GM18517 (cell line): ENCODE measurements at regions not wholly inside any gene's neighbourhood (a gene's known extent, or its start where the extent isn't known, plus 50 kb on each side); places are given as distances from the start of the nearest gene placed in this dataset.
"Not testable (repeated sequence)": the region's sequence is repeated elsewhere in the genome, so short reads cannot be mapped to it uniquely, and the experiment has no call there.

Experiments
- ATAC-seq: cut with Tn5 transposase; IDR thresholded peaks from one replicate; pipeline ENCODE4 v1.9.1; 2021; ENCODE audit warnings: mild to moderate bottlenecking, moderate library complexity; ENCODE audit not compliant: unreplicated experiment

DNA sequence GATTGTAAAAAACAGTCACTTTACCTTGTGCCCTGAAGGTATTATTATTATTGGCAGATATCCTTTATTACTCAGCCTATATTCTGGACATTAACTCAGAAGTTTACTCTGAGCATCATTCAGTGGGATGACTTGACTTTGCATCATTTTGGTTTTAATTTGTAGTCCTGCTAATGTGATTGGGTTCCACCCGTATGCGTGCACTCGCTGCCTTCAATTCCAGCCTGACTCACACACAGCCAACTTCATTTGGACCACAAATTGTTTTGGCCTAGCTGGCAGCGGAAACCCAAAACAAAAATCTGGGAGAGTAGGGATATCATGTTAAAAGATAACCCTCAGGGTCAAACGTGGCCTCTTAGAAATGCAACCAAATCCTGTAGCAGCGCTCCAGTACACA lies 704.4 kb upstream of the SLC35B3 start:
- ATAC-seq, result no peak

DNA sequence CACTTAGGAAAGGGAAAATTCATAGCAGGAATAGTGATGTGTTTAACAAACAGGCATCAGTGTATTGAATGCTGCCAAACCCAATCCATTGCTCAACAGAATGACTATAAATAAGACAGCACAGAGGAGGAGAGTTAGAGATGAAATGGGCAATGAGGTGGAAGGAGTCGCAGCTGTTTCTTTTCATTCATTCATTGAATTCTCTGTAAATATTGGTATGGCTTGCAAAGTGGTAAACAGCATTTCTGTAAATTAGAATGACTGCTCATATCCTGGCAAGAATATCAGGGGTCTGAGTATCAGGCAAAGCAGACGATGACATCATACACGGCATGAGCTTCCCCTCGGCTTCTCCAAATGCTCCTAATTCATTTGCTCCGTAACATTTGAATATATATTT lies 703.6 kb upstream of the SLC35B3 start:
- ATAC-seq, result no peak

DNA sequence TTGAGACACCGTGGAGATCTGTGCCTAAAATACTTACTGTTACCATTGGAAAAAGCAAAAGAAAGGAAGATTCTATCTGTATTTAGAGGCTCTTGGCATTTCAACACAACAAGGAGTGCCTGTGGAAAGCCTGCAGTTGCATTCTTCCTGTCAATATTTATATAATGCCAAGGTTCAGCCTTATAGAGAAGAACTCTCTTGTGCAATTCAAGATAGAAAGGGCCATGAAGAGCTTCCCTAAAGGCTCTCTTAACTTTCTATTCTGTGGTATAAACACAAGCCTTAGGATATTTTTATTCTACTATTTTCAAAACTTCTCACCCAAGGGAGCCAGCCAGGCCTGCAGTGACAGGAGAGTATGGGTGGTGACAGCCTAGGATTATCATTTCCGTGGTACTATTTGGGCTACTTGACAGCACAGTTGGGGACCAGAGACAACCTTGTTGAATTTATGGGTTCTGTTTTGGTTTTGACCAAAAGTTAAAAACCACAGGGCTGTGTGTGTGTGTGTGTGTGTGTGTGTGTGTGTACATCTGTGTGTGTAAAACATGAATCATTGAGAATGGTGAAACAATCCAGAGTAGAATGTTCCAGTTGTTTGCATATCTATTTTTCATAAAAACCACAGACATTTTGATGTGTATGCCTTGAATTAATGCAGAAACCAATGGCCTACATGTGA lies 700.9 kb upstream of the SLC35B3 start:
- ATAC-seq, result no peak

DNA sequence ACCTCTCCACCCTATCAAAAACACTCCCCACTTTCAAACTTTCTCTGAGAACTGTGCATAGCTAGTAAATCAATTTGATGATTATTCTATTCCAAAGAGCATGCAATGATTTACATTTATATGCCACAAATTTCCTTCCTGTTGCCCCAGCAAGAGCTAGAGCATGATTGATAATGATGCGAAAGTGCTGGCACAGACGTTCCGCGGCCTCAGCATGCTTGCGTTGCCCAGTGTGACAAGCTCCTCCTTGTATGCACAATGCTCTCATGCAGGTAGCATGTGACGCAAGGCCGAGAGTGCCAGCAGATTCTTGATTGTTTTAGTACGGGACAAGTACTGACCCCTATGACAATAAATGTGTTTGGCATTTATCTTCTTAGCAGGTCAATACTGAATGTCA lies 696.3 kb upstream of the SLC35B3 start:
- no peak for ATAC-seq

DNA sequence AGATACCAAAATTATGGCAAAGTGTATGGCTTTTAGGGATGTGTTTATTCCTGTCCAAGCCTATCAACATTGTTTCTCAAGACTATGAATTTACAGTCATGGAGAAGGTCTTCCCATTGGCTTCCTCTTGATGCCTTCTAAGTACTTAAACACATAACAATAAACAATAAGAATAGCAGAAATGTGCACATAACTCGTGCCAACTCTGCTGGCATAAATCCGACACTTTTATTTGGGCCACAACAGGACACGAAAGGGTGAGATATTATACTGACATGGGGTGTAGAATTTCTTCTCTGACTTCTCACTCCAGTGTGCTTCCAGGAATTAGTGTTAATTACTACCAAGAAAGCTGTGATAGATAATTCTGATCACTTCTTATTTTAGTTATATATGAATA lies 695.9 kb upstream of the SLC35B3 start:
- no peak for ATAC-seq

DNA sequence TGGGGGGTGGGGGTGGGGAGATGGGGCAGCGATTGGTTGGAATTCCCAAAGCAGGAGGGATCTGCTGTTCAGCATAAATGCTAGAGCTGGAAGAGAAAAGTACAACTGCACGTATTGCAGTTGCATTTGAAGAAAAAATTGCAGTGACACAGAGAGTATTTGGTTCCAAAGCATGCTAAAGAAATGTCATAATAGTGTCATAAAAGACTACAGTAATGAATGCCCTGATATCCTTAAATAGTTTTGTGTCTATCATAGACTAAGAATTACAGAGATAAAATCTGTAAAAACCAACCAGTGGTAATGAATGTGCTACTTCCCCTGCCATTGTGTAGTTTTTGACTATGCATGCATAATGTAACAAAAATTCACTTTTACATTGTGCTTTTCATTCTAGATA lies 693.6 kb upstream of the SLC35B3 start:
- ATAC-seq, result no peak

DNA sequence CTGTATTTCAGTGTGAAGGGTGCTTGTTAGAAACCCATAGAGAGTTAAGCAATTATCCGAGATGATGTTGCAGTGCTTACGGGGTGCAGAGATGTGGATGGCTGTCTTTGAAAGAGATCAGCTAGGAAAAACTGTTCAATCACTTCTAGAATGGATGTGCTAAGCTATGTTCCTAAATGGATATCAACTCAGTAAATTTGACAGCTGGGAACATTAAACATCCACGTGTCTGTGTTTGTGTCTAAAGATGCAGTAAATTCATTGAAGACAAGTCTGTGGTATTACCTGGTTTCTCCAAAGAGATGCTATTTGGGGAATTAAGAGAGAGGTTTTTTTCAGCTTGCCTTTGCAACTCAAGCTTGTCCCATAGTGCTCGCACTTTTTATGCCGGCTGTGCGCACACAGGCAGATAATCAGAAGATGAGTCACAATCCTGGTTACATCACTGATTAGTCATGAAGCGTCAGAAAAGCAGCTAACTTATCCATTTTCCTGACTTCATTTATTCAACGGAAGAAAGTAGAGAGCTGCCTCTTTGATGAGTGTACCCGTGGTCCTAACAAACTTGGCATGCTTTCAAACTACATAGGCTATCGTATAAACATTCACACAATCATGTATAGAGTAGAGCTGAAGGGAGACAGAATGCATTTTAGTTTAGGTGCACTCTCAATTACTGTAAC lies 691.7 kb upstream of the SLC35B3 start:
- ATAC-seq, result no peak

DNA sequence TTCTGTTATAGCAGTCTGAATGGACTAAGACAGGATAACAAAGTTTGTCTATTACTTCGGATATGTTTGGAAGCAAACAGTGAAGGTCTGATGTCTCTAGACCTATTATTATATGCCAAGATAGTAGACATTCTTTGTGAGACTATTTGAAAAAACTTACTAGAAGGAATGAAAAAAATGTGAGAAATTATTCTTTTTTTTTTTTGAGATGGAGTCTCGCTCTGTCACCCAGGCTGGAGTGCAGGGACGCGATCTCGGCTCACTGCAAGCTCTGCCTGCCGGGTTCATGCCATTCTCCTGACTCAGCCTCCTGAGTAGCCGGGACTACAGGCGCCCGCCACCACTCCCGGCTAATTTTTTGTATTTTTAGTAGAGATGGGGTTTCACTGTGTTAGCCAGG lies 690.7 kb upstream of the SLC35B3 start:
- not testable (repeated sequence) for ATAC-seq

DNA sequence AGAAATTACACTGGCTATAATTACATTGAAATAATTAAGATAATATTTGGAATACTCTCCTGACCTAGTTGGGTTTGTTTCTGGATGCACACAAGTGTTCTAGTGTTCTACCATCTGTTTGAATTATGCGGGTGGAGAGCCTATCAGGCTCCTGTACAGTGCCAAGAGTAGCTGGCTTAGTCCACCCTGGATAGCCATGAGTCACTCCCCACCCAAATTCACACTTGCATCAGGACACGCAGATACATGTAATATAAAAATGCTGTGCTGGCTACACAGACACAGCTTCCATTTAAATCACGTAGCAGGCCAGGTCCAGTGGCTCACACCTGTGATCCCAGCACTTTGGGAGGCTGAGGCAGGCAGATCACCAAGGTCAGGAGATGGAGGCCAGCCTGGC lies 686.2 kb upstream of the SLC35B3 start:
- no peak for ATAC-seq

DNA sequence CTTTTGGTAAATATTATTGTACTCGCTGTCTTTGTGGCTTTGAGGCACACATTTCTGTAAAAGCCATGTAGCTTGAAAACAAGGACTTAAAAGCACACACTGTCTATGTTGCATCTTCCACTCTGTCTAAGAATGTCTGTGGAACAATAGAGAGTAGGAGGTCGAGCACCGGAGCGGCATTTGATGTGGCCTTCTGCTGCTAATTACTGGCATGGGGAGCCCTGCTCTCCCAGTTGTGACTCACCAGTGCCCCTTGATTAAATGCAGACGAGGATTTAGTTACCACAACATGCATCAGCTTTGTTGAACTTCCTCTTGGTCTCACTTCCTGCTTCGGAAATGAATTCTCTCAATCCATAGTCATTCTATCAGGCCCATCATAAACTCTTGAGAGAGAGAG lies 680.7 kb upstream of the SLC35B3 start:
- ATAC-seq, result no peak

DNA sequence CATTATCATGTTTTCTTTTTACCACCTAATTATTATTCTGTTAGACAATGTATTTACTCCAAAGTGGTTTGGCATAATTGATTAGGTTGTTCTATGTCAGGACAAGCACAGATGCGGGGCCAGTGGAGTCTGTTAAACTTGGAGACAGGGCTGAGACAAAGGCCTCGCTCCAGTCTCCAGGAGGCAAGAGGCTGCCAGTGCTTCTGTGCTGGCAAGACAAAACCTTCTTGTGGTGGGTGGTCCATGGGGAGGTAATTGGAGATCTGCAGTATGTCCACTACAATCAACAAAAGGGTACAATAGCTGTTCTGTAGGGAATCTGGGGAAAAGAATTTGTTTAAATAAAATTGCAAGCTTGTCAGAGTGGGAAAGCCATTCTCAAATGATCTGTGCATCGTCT lies 677.2 kb upstream of the SLC35B3 start:
- ATAC-seq, result no peak

DNA sequence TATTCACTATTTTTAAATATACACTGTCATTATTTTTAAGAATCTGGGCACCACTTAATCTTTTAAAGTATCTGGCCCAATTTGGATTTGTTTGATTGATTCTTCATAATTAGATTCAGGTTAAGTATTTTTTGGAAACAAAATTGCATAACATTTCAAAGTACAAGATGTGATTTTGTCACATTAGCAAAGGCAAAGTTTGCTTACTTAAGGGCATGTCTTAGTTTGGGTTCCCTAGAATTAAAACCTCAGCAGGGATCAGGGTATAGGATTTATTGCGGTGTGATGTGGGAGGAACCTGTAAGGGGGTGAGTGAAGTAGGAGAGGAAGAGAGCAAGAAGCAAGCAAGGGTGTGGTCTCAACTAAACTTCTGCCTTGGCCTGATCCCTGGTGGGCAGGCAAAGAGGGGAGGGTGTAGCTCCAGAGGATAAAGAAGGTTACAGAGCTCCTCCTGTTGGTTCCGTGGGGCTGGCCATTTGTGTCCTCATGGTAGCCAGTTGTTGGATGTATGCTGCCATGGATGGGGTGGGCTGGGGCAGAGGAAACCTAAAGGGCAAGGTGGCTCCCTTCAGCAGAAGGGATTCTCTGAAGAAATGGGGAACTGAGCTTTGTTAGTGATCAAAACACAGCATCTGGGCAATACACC lies 668.7 kb upstream of the SLC35B3 start:
- no peak for ATAC-seq

DNA sequence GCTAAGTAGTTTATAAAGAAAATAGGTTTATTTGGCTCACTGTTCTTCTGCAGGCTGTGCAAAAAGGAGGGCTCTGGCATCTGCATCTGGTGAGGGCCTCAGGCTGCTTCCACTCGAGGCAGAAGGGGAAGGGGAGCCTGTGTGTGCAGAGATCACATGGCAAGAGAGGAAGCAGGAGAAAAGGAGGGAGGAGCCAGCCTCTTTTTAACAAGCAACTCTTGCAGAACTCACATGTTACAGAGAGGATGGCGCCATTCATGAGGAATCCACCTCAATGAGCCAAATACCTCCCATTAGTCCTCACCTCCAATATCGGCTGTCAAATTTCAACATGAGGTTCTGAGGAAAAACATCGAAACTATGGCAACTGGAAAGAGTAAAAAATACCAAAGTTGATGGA lies 666.6 kb upstream of the SLC35B3 start:
- no peak for ATAC-seq

DNA sequence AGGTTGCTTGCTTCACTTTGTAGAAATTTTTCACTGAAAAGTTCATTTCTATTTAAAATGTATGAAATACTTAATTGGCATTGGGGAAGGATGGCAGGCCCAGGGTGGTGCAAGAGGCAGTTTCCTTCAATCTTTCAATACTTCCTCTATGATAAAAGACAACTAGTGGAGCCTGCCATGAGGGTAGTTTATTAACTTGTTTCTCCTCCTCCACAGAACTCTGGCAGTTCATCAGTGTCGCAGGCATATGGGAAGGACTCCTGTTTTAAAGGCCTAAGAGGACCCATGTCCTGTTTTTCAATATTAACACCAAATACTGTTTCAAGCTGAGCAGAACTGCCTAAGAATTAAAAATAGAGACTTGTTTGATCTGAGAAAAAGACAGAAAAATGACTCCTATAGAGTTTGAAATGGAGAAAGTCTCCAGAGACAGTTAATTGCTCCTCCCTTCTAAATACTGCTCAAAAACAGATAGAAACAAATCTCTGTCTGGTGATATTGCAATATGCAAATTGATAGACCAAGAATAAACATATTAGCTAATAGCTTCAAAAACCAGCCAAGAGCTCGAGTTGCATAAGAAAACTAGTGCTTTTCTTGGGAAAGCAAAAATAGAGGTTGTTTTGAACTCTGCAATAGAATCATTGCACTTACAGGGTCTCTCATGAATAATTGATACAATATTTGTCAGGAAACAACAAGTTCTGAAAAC lies 665.7 kb upstream of the SLC35B3 start:
- no peak for ATAC-seq

DNA sequence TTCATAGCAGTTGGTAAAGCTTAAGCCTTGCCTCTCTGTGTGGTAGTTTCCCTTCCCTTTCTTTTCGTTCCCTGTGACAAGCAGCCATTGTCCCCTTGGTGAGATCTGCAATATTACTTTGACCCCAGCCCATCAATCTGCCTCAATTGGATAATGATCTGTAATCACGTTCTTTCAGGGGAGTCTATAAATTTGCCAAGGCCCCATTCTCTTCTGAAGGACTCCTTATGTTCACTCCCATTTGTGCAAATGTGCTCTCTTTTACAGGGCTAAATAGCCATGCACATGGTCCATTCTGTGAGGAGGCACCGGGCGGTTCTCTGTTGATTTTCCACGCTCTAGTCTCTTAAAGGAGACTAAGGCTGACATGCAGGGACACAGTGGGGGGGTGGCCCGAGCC lies 660.4 kb upstream of the SLC35B3 start:
- no peak for ATAC-seq

DNA sequence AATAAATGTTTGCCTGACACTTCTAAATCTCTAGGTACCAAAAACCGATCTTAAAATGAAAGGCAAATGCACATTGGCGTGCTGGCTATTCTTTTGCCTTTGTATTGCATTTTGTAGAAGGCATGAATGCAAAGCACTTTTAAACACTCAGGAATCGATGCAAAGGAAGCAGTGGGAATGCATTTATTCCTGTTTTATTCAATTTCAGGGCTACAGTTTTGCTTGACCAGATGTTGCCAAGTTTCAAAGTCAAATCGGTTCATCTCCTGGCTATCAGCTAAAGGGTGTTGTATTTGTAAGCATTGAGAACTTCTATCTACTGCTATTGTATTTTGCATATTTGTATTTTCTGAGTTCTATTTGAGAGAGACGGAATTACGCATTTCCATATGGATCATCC lies 659.8 kb upstream of the SLC35B3 start:
- ATAC-seq, result no peak

DNA sequence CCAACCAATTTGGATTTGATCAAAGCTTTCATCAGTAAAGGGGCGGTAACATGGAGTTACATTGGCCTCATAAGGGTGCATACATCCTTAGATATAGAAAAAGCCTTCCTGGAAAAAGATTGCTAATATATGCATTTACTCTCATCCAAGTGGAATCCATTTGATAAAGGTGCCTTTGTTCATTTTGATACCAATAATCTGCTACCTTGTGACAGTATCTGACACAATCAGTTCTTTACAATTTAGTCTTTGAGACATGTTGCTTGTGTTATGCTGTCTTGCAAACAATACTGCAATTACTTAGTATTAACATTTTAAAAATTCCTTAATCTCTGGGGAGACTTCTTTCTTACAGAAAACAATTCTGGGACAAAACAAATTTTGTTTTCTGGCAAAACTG lies 654.4 kb upstream of the SLC35B3 start:
- ATAC-seq, result no peak

DNA sequence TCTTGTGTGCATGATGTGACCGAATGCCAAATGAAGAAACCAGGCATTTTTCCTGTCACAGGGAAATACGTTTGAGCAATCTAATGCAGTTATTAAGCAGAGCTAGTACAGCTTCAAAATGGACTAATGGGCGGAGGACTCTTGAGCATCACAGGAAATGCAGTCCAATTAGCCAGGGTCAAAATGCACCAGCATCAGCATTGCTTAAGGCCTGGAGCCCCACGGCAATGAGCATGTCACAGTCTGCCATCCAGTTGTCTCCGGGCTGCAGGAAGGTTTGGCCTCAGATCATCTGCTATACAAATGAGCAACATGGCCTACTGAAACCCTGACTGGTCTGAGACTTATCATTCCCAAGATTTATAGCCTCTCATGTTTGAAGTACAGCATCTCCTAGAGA lies 652.1 kb upstream of the SLC35B3 start:
- no peak for ATAC-seq

DNA sequence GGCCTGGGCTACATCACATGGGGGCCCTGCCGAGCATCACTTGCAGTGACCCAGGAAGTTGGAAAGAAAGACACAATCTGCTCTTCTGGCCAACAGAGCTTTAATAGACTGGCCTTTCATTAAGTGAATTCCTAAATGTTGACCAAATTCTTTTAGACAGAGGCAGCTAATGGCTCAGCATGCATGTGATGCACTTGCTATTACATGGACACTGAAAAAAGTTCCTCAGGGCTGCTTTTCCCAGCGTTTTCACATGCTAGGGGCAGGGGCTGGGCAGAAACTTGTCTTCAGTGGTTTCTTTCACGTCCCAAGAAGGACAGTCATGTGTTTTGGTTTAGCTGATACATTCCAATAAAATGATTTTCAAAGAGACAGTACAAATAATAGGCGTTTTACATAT lies 651.0 kb upstream of the SLC35B3 start:
- ATAC-seq, result no peak

DNA sequence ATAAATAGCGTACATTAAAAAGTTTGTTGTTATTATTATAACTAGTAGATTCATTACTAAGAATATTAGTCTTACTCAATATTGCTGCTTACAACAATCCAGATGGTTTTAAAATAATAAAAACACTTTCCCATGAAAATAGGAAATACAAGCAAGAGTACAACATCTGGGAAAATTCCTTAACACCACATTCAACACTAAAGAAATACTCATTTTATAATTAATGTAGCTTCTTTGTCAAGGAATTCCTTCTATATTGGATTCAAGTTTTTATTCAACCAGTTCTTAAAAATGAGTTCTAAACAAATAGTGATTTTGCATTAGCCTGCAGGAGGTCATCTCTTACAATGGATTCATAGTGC lies 650.3 kb upstream of the SLC35B3 start:
- ATAC-seq, result no peak

DNA sequence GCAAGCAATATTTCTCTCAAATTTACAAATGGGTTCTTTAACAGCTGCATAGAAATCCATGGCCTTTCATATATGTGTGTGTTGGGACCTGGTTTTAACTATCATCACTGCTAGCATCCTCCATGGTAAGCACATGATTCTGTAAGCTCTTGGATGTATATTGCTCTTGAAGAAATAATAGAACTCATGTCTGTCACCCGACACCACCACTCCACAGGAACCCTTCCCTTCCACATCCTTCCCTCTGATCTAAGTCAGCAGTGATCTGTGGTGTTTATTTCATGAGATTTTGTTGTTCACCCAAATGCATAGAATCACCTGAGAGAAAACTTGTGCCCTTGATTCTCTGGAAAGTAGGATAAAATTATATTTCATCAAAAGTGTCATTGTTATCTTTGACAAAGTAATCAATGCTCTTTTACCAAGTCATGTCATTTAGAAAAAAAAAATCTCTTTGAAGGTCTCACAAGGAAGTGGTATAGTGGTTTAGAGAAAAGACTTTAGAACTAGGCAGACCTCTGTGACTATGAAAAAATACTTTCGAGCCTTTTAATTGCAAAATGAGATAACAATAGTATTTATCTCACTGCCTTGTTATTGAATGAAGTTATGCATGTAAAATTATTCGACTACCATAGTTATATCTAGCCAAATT lies 649.8 kb upstream of the SLC35B3 start:
- ATAC-seq, result no peak
